ENCODE measurements at regions not wholly inside any gene's neighbourhood (a gene's known extent, or its start where the extent isn't known, plus 50 kb on each side); places are given as distances from the start of the nearest gene placed in this dataset.

DNA sequence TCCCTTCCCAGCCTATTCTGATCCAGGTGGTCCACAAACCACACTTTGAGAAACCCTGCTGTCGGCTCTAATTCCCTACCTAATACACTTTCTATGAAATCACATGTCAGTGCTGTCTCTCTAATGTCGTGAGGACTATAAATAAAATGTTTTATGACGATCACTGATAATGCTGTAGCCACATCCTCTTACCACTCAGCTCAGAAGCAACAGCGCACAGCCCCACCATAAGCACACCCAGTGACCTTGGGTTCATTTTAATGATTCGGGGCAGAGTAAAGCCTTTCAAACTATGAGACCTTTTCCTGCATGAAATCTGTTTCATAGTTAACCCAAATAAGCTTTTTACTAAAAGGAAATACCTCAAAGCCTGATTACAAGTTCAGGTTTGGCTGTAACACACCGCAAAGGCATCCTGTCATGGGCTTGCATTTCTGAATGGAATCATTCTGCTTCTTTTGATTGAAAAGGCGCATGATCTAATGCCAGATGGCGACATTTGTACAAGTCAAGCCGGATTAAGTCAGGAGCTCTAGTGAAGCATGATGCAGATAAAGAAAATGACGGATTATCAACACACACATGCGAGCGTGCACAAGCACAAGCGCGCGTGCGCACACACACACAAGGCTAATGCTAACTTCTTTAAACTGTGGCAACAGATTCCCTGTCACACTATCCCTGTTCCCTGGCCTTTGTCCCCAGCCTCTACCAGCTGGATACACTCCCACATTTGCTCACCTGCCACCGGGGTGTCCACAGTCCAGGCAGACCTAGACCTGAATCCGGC lies 180.5 kb upstream of the PDE1C start:
- TF ChIP-seq CTCF (IDR thresholded peaks at IDR 0.05) = no peak
- TF ChIP-seq POLR2A (IDR thresholded peaks at IDR 0.05) = no peak

All from uterus (tissue), 2 donors.